ENCODE measurements at regions not wholly inside any gene's neighbourhood (a gene's known extent, or its start where the extent isn't known, plus 50 kb on each side); places are given as distances from the start of the nearest gene placed in this dataset.

GRCh38 chr6:156057869-156058268, 602.2 kb upstream of the NOX3 start:
- ATAC-seq, result no peak
- Histone ChIP-seq H3K27me3 (ENCODE audit: insufficient read depth) (no peaks in the 10 kb centered on the region), H3K27ac (ENCODE audit: low read depth) (no peak overlapping the region), H3K36me3 (ENCODE audit: insufficient read depth) (no peaks in the 10 kb centered on the region), H3K79me2 (replicated peaks; ENCODE audit: insufficient read depth) (no peaks in the 10 kb centered on the region), H4K20me1 (replicated peaks; ENCODE audit: insufficient read depth) (no peaks in the 10 kb centered on the region), H3K4me3 (no peak overlapping the region), H3K4me1 (ENCODE audit: insufficient read depth) (no peaks in the 10 kb centered on the region), H3K9me2 (ENCODE audit: insufficient read depth) (peaks cover 10% of the 10 kb centered on the region; the same call in 1 of the 2 replicates), H3F3A (replicated peaks; ENCODE audit: low read depth) (no peaks in the 10 kb centered on the region), H2AFZ (no peak overlapping the region), H3K4me2 (no peak overlapping the region)
- H3K27me3 Mint-ChIP-seq (ENCODE audit: insufficient read depth, low read depth, poor library complexity), result peaks cover 2% of the 10 kb centered on the region
- H3K27ac Mint-ChIP-seq, result no peak overlapping the region
- peaks cover 14% of the 10 kb centered on the region; the same call in 2 of the 3 replicates for H3K9me3 Mint-ChIP-seq
- H3K4me3 Mint-ChIP-seq, result no peak overlapping the region
- H3K36me3 Mint-ChIP-seq (ENCODE audit: low read depth), result no peaks in the 10 kb centered on the region; the same call in 2 of the 3 replicates
- DNase-seq (ENCODE audit: low spot score), result no peak
- TF ChIP-seq, protein P1, sequence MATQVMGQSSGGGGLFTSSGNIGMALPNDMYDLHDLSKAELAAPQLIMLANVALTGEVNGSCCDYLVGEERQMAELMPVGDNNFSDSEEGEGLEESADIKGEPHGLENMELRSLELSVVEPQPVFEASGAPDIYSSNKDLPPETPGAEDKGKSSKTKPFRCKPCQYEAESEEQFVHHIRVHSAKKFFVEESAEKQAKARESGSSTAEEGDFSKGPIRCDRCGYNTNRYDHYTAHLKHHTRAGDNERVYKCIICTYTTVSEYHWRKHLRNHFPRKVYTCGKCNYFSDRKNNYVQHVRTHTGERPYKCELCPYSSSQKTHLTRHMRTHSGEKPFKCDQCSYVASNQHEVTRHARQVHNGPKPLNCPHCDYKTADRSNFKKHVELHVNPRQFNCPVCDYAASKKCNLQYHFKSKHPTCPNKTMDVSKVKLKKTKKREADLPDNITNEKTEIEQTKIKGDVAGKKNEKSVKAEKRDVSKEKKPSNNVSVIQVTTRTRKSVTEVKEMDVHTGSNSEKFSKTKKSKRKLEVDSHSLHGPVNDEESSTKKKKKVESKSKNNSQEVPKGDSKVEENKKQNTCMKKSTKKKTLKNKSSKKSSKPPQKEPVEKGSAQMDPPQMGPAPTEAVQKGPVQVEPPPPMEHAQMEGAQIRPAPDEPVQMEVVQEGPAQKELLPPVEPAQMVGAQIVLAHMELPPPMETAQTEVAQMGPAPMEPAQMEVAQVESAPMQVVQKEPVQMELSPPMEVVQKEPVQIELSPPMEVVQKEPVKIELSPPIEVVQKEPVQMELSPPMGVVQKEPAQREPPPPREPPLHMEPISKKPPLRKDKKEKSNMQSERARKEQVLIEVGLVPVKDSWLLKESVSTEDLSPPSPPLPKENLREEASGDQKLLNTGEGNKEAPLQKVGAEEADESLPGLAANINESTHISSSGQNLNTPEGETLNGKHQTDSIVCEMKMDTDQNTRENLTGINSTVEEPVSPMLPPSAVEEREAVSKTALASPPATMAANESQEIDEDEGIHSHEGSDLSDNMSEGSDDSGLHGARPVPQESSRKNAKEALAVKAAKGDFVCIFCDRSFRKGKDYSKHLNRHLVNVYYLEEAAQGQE (IDR thresholded peaks at IDR 0.05; ENCODE audit: unreplicated experiment), result no peak
- TF ChIP-seq ZNF462 (CRISPR knock-in tag; IDR thresholded peaks at IDR 0.05), result no peak
- no peak for TF ChIP-seq EZH2phosphoT487 (IDR thresholded peaks at IDR 0.05; ENCODE audit: unreplicated experiment)
- H3K4me1 Mint-ChIP-seq, result peaks cover 4% of the 10 kb centered on the region

All from GM23338 (cell line).